GM20000 (cell line): ENCODE measurements at regions not wholly inside any gene's neighbourhood (a gene's known extent, or its start where the extent isn't known, plus 50 kb on each side); places are given as distances from the start of the nearest gene placed in this dataset.

Experiments
- DNase-seq: peaks from one replicate; pipeline ENCODE4 v3.0.0; 2012; ENCODE audit warnings: low spot score
- TF ChIP-seq, protein P1 (sequence below): IDR thresholded peaks from 2 replicates; pipeline ENCODE4 v1.5.1; 2012; ENCODE audit warnings: mild to moderate bottlenecking, control low read depth; ENCODE audit errors: extremely low read depth, missing control alignments

DNA sequence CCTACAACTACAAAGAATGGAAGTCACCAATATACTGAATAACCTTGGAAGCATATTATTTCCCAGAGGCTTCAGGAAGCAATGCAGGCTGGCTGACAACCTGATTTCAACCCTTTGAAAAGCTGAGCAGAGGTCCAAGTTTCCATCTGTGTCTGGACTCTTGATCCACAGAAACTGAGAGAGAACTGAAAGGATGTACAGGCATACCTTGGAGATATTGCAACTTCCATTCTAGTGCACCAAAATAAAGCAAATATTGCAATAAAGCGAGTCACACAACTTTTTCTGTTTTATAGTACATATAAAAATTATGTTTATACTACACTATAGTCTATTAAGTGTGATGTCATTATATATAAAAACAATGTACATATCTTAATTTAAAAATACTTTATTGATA is 85.3 kb downstream of the TYW3 start:
- DNase-seq, result no peak
- TF ChIP-seq, protein P1, sequence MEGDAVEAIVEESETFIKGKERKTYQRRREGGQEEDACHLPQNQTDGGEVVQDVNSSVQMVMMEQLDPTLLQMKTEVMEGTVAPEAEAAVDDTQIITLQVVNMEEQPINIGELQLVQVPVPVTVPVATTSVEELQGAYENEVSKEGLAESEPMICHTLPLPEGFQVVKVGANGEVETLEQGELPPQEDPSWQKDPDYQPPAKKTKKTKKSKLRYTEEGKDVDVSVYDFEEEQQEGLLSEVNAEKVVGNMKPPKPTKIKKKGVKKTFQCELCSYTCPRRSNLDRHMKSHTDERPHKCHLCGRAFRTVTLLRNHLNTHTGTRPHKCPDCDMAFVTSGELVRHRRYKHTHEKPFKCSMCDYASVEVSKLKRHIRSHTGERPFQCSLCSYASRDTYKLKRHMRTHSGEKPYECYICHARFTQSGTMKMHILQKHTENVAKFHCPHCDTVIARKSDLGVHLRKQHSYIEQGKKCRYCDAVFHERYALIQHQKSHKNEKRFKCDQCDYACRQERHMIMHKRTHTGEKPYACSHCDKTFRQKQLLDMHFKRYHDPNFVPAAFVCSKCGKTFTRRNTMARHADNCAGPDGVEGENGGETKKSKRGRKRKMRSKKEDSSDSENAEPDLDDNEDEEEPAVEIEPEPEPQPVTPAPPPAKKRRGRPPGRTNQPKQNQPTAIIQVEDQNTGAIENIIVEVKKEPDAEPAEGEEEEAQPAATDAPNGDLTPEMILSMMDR, result no peak

DNA sequence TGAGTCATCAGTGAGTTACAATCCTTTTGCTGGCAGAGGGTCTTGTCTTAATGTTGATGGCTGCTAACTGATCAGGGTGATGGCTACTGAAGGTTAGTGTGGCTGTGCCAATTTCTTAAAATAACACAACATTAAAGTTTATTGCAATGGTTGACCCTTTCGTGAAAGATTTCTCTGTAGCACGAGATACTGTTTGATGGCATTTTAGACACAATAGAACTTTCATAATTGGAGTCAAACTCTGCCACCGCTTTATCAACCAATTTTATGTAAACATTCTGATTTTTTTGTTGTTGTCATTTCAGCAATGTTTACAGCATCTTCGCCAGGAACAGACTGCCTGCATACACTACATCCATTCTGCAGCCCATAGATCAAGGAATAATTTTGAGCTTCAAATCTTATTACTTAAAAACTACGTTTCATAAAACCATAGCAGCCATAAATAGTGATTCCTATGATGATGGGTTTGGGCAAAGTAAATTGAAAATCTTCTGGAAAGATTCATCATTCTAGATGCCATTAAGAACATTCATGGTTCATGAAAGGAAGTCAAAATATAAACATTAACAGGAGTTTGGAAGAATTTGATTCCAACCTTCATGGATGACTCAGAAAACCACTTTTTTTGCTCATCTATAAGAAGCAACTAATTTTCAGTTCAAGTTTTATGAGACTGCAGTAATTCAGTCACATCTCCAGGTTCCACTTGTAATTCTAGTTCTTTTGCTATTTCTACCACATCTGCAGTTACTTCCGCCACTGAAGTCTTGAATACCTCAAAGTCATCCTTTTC is 85.9 kb downstream of the TYW3 start:
- no peak for DNase-seq
- TF ChIP-seq, protein P1, result no peak

DNA sequence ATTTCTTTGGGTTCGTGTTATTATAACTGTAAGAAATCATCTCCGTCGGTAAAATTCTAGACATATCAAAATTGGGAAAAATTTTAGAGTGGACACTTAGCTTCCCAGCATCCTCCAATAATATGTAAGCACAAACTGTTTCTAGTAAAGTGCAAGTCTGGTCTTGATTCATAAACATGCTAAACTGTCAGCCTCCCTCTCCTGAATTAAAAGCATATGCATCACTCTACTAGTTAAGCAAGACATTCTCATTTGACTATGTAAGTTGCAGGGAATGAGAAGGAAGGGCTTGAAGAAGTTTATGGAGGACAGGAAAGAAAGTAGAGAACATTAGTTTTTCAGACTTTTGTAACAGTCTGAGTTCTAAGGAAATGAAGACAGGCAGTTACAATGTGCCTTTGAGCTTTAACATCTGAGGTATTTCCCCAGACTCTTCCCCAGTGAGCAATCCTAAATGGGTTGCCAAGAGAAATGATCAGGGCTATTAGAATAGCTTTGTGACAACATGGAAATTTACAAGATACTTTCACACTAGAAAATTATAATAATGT is 90.0 kb downstream of the TYW3 start:
- DNase-seq, result no peak
- TF ChIP-seq, protein P1, result no peak

DNA sequence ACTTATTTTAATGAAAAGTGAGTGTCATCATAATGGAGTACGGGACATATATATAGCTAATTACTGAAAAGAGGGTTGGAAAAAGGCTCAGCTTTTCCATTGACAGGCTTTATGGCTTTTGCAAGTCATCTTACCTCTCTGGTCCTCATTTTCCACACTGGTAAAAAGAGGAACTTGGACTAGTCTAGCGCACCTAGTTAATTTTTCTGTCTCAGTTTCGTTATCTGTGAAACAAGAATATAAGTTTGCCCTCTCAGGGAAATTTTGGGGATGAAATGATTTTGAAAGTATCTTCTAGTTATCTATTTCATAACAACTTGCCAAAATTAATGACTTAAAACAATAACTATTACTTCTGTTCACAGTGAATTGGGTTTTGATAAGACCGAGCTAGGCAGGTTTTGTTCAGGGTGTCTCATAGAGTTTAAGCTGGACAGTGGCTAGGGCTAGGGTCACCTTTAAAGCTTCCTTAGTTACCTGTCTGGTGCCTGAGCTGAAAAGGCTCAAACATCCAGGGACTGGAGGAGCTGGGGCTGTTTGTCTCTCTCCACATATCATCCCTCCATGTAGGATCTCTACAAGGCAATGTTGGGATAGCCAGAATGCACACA is 91.7 kb downstream of the TYW3 start:
- DNase-seq, result no peak
- TF ChIP-seq, protein P1, result no peak

DNA sequence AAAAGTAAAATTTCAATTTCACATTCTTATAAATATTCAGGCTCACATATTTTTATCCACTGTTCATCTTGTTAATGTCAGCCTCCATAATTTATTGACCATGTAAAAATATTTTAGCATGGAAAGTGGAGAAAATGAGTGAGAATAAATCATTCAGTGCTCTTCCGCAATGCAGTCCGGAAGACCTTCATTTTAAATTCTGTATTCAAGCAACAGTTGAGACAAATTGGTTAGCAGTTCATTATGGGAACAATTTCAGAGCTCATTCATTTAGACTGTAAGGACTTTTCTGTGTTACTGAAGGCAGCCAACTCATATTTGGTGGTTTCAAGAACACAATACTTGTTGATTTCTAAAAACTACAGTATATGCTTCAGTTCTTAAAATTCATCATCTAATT is 97.8 kb downstream of the TYW3 start:
- TF ChIP-seq, protein P1, result no peak
- no peak for DNase-seq

DNA sequence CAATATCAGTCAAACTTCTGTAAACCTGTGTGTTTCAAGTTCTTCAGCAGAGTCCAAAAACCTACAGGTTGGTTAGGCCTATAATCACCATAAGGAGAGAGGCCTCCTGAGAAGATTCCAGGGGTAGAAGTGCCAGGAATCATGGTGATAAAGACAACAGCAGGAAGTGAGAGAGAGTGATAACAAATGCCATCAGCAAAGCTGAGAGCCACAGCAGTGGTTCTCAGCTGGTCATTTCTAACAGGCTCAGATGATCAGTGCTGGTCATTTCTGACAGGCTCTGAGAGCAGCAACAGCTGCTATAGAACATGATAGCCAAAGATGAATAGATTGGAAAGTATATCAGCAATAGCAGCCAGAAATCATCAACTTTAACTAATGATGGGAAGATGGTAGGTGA is 101.3 kb downstream of the TYW3 start:
- TF ChIP-seq, protein P1, result no peak
- DNase-seq, result no peak

DNA sequence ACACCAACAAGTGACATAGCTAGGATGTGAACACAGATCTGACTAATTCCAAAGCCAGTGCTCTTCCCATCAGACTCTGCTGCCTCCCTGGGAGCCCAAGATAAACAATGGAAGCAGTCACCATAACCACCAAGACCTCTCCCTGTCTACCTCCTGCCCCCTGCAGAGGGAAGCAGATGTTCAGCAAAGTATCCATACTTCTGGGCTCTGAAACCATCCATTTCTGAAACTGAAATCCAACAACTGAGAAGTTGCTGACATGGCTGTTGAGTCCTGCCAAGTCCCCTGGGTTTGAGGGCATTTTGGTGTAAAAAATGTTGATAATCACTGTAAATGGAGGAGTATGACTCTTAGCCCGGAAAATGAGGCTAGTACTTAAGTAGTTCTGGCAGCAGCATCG is 102.1 kb downstream of the TYW3 start:
- TF ChIP-seq, protein P1, result no peak
- DNase-seq, result no peak
